ENCODE measurements at regions not wholly inside any gene's neighbourhood (a gene's known extent, or its start where the extent isn't known, plus 50 kb on each side); places are given as distances from the start of the nearest gene placed in this dataset.
"Not testable (repeated sequence)": the region's sequence is repeated elsewhere in the genome, so short reads cannot be mapped to it uniquely, and the experiment has no call there.

- DNase-seq (ENCODE audit: extremely low read depth, low read depth) = no peak
- no peak for TF ChIP-seq CTCF (IDR thresholded peaks at IDR 0.05; ENCODE audit: low read depth, low read length, missing control alignments)
- no peak overlapping the region for H3K4me3 ChIP-seq (replicated peaks; ENCODE audit: low read depth, low read length)
Measured at GRCh38 chr15:83380059-83380458, 67.1 kb upstream of the SH3GL3 start.

- DNase-seq (ENCODE audit: extremely low read depth, low read depth) = no peak
- peak; percentile 53 for TF ChIP-seq CTCF (IDR thresholded peaks at IDR 0.05; ENCODE audit: low read depth, low read length, missing control alignments)
- no peak overlapping the region for H3K4me3 ChIP-seq (replicated peaks; ENCODE audit: low read depth, low read length)
Measured at GRCh38 chr15:83380682-83381081, 66.5 kb upstream of the SH3GL3 start.

- H3K4me3 ChIP-seq (replicated peaks; ENCODE audit: low read depth, low read length); DNase-seq (ENCODE audit: extremely low read depth, low read depth): not testable (repeated sequence)
Measured at GRCh38 chr15:83383608-83384139, 63.5 kb upstream of the SH3GL3 start.

- DNase-seq (ENCODE audit: extremely low read depth, low read depth) = no peak
- no peak overlapping the region for H3K4me3 ChIP-seq (replicated peaks; ENCODE audit: low read depth, low read length)
- TF ChIP-seq CTCF (IDR thresholded peaks at IDR 0.05; ENCODE audit: low read depth, low read length, missing control alignments) = no peak
Measured at GRCh38 chr15:83396101-83396500, 51.0 kb upstream of the SH3GL3 start.
